Stimulated activated CD4-positive, alpha-beta T cell treated with anti-CD3 and anti-CD28 coated beads, Interleukin-4, amount 100 ng/mL, for 1 hour (primary cell): ENCODE measurements at regions not wholly inside any gene's neighbourhood (a gene's known extent, or its start where the extent isn't known, plus 50 kb on each side); places are given as distances from the start of the nearest gene placed in this dataset.

Experiments used
- DNase-seq: peaks from one replicate; pipeline ENCODE4 v3.0.0-alpha.2; 2020

DNA sequence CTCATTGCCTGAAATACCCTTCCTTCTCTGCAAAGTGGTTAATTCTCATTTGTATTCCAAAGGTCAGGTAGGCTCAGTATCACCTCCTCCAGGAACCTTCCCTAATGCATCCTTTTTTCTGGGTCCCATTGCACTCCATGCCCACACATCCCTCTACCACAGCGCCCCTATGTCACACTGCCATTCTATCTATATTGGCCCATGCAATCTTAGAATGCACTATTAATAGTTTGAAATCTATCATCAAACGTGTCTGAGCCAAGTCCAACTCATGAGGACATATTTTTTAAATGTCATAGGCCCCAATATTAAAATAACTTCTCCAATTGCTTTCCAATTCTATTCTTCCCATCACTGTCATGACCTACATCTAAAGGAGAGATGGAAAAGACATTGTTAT lies 495.1 kb downstream of the SOX6 start:
- DNase-seq: no peak

DNA sequence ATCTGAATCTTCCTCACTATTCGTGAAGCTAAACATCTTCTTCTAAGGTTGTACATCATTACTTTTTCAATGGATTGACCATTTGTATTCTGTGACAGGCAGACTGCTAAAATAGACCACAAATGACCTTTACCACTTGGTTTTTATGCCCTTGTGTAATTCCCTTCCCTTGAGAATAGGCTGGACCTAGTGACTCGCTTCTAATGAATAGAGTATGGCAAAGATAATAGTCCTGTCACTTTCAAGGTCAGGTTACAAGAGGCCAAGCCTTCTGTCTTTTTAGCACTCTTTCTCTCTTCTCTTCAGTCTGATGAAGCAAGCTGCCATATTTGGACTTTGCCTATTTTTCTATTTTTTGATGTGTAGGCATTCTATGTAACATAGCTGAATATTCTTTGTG lies 492.9 kb downstream of the SOX6 start:
- DNase-seq: no peak

DNA sequence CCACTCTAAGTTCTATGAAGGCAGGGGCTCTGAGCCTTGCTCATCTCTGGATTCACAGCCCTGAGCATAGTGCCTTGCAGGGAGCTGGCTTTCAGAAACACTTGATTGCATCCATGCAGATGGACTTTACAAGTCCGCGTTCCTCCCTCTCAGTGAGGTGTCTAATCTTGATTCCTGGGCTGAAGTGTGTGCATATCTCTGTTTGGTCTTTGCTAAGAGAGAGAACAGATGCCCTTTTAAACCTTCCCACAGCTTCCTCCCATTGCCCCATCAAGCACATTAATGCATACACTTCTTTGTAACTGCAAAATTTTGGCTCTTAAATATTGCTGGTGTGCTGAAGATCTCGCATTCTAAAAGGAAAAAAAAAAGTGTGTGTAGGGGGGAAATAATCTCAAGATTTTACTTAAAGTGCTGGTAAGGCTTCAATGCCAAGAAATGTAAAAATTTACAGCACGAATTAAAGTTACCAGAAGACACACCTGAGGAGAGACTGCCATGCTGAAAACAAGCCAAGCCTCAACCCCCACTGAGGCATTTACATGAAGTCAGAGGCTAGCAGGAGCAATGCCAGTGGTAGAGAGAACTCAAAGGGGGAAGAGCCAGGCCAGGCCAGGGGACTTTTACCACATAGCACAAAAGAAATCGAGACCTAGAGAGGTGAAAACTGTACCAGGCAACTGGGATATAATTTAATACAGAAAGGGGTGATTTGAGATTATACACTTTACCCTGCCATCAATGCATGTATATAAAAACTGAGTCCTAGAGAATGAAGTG lies 492.1 kb downstream of the SOX6 start:
- no peak for DNase-seq

DNA sequence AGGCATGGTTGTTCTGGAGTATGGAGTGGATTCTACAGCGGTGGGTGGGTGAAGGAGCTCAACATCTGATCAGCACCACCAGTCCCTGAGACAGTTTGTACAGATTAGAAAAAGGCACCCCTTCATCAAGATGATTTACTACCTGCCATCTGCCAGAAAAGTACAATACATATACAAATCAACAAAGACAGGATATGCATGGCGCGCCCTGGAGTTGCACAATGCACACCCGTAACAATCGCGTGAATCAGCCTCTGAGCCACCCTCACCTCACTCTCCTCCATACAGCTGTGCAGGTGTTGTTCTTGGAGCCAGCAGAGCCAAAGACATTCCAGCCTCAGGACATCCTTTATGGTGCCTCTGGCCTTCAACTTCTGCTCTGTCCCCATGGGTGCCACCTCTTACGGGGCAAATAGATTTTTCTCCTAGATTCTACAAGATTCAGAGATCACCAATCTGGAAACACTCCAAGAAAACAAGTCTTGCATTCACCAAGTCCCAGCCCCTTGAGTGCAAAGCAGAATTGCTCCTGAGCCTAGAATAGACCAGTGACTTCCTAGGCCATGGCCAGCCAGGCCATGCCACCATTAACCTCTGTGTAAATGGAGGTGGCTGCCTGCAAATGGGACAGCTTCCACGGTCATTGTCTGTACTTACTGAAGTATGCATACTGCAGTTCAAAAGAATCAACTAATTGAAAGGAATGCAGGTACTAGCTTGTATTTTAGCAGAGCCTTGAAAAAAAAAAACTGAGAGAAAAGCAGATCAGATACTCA lies 490.9 kb downstream of the SOX6 start:
- no peak for DNase-seq

DNA sequence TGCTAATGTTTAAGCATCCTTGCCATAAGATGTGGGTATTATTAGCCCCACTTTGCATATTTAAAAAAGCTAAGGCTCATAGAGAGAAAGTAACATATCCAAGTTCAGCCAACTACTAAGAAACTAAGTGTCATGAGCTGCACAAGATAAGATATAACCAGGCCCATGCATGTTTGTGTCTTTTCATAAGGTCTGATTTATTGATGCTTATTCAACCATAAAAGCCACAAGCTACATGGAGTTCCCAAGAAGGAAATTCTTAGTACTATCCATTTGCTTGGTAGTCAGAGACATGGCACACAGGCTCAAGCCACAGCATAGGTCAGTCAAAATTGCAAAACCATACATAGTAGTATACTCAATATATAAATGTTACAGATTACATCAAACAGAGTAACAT lies 488.5 kb downstream of the SOX6 start:
- no peak for DNase-seq

DNA sequence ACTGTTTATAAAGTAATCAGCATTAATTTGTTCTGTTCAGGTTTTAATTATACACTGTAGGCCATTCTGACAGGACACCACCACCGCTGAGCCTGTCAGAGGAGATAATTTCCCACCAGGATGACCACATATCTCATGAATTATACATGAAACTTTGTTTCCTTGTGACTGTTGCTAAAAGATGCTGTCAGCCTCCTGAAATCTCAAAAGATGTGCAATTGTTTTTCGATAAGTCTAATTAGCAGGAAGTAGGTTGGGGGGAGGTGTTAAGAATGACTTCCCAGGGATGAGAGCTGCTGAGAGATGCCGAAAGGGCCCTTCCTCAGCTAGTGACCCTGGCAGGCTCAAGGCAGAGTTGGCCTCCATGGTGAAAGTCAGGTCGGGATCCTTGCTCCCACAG lies 485.4 kb downstream of the SOX6 start:
- no peak for DNase-seq

DNA sequence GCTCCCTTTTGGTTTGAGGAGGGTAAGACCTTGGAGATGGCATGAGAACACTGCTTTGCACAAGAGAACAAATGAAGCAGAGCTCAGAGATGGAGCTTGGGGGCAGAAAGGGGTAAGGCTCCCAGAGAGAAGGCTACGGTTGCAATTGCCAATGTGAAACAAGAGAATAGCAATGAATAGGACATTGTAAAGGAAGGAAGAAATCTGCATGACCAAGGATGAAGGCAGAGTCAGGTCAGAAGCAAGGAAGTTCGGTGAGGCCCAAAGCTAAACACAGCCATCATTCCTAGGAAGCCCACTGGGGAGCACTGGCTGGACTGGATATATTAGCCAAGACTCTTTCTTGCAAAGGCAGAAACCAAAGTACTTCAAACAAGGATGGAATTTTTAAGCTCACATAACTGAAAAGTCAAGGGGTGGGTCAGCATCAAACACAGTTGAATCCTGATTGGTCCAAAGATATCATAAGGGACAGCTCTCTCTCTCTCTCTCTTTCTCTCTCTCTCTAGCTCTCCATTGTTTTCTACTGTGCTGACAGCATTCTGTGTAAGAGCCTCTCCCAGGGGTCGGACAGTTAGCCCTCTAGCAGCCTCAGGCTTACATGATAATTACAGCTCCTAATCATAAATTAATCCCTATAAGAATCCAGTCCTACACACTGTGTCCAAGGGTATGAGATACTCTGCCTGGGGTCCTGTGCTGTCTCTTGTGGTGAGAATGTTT lies 484.3 kb downstream of the SOX6 start:
- DNase-seq: no peak

DNA sequence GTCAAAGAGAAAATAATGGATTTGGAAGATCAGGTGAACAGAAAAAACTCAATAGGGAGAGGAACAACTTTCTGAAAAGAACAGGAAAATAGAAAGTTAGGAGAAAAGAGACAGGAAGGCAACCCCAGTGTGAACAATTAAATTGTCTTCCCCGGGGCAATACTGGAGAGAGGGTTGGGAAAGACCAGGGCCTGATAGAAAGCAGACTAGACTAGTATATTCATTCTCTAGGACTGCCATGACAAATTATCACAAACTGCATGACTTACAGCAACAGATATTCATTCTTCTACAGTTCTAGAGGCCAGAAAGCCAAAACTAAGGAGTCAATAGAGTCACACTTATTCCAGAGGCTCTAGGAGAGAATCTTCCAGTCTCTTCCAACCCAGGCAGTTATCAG lies 482.8 kb downstream of the SOX6 start:
- DNase-seq: no peak

DNA sequence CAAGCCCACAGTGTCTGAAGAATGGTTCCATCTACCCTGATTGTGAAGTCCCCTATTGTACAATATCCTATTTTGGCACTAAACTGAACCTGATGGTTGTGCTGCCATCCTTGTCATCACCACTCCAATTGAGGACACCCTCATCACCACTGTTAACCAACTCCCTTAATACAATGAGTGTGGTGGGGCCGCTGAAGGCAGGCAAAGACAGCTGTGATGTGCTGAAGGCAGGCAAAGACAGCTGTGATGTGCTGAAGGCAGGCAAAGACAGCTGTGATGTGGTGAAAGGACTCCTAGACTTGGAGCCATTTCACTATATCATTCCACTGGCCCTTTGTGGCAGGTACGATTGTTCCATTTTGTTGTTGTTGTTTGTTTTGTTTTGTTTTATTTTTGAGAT lies 481.6 kb downstream of the SOX6 start:
- DNase-seq: no peak

DNA sequence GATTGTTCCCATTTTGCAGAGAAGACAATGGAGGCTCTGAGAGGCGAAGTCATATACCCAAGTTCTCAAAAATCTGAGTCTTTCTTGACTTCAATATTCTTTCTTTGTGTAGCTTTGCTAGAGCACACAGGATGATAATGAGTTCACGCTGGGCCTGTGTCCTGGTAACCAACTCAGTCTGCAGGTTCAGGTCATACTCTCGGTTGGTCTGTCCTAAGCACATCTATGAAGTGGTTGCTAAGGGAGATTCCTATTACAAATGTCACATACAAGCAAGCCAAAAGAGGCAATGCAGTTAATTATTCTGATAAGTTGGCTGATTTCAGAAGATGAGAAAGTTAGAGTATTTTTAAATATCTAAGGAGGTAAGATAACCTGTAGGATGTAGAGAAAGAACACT lies 481.0 kb downstream of the SOX6 start:
- no peak for DNase-seq

DNA sequence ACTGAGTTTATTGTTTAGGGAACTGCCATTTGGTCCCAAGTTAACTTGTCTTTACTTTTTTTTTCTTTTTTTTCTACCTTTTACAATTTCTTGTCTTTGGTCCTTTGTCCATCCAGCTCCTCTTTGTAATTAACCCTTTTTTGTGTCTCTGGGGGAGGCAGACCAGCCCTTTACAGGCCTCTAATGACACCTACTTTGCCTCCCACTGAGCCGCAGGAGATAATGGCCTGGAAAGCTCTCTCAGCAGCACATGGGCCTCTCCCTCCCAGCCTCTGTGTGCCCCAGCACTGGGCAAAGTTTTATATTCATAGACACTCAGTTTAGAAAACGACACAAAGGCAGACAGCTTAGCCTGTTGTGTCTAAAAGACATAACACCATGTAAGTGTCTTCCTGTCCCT lies 480.4 kb downstream of the SOX6 start:
- no peak for DNase-seq

DNA sequence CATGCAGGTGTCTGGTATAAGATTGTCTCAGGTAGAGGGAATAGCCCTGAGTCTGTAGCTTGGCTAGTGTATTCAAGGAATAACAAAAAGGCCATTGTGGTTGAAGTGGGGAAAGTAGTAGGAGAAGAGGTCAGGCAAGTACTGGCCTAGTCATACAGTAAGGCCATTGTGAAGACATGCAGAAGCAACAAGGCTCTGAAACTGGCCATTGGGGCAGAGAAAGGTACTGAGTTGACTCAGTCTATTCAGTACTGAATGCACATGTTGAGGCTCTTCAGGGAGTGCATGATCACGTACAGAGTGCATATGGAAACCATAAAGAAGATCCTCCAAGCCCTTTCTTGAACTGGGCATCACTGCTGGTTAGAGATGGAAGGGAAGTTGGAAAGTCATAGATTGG lies 477.6 kb downstream of the SOX6 start:
- DNase-seq: no peak

DNA sequence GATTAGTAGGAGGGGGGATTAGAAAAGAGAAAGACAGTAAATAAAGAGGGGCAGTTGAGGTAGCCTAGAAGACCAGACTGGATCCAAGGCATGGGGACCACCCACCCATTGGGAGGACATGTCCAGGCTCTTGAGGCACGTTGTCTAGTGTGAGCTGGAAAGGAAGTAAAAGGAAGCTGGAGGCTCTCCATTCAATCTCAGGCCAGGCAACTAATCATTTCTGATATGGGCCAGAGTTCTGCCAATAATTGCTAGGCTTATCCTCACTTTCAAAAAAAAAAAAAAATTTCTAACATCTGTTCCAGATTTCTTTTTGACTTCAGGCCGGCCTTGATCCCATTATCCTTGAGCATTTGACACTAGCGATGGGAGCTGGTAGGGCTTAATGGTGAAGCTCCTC lies 476.1 kb downstream of the SOX6 start:
- no peak for DNase-seq

DNA sequence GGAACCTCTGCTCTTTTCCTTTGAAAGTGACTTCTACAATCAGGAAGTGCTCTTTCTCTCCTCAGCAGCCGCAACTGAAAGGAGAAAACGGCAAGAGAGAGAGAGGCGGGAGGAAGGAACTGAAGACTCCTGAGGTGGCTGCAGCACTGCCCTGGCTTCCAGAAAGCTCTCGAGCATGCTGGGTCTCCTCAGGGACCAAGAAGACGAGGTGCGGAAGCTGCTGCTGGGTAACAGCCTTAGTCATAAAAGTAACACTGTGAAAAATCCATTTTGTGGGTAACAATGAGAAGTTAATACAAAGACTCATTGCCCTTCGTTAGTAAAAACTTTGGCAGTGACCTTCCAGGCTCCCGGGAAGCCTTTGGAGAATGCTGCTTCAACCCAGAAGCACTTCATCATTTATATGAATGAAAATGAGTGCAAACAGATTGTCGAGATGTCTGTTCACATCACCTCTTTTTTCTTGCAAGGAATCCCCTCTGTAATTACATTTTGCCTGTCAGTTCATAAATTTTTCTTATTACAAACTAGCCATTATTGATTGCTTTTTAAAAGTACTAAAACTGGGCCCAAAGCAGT lies 473.4 kb downstream of the SOX6 start:
- DNase-seq: no peak

DNA sequence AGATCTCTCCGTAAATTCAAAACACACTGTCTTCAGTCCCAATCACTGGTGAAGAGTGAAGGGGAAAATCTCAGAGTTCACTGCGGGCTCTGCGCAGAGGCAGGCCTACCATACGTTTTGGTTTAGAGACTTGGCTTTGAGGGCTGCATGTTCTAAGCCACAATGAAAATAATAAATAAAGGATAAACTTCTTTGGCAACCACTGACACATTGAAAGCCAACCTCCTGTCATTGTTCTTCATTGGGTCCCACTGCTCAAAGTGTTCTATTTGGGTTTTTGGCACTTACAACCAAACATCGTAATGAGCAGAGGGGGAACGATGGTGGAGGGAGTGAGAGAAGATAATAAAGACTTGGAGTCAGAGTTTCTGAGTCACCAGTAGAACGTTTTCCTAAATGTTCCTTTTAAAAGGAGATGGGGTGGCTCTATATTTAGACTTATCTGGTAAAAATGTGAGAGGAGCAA lies 472.9 kb downstream of the SOX6 start:
- DNase-seq: no peak

DNA sequence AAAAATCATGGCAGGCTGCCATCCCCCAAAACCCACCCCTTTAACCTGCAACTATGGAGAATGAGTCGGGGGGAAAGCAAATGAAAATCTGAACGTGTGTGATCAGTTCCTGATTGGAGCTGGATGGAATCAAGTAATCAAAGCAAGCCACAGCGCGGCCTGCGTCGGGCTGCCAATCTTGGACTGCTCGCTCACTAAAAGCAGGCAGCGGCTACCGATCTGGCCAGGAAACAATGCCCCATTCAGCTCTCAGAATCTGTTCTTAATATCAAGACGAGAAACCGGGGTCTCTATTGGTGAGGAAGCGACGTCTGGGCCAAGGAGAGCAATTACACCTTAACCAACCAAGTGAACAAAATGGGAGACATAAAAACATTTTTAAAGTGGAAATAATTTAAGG lies 472.2 kb downstream of the SOX6 start:
- no peak for DNase-seq

DNA sequence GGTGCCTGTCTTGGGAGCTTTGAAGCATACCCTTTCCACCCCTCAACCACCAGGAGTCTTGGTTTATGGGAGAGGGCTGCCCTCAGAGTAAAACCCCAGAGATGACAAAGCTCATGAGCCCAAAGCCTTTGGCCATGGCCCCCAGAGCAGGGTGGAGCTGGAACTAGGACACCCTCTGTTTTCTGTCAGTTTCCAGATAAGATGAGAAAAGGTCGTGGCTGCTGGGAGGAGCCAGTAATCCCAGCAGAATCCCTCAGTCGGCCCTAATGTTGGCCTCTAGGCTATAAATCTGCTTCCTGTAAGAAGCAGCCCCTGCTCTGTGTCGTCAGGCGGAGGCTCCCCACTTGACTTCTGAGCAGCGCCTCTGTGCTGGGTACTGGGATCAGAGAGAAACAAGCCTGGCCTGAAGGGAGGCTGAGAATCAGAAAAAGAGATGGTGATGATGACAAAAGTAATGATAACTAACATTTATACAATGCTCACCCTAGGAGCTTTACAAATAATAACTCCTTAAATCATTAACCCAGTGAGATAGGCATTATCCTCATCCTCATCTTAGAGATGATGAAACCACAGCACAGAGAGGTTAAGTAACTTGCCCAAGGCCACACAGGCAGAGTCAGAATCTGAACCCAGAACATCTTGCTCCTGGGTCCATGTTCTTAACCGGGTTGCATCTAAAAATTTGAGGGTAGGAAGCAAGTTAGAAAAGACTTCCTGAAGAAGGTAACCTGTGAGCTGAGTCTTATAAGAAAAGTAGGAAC lies 471.4 kb downstream of the SOX6 start:
- no peak for DNase-seq

DNA sequence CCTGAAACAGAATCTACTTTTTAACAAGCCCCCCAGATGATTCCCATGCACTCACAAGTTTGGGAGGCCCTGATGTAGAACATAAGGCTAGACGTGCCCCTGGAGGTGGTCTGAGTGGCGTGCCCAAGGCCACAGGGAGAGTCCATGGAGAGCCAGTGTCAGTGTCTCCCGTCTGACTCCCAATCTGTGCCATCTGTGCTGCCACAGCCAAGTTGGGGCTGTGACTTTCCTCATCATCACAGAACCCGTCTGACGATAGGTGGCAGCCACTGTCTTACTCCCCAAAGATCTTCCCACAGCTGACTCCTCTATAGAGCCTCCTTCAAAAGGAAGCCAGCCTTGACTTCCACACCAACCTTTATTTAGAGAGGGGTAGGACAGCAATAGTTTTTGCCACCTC lies 470.5 kb downstream of the SOX6 start:
- no peak for DNase-seq

DNA sequence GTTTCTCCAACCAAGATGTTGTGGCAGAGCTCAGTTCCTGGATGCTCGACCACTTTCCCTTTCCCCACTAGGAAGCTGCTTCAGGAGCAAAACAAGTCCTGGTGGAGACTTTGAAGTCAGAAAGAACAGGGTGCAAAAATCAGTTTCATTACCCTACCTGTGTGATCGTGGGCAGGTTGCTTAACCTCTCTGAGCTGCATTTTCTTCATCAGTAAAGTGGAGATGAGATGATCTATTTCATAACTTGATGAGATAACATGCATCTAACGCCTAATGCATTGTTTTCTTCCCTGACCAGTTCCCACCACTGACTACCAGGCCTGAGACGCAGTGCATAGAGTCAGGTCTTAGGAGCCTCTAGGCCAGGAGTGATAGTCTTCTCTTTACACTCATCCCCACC lies 470.0 kb downstream of the SOX6 start:
- no peak for DNase-seq

DNA sequence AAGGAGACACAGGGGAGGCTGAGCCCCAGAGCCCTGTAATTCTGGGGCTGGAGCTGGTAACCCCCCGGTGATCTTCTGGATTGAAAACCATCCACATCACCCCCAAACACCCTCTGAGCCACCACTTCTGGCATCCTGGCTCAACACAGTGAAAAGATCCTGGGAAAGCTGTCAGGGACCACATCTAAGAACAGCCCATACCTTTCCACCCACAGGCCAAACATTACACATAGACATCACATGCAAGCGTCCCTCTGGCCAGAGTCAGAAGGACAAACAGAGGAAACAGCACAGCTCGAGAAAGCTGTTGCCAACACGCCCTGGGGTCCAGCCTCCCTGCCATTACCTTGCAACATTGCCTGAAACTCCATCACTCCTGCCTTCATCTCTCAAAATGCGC lies 469.5 kb downstream of the SOX6 start:
- DNase-seq: no peak

DNA sequence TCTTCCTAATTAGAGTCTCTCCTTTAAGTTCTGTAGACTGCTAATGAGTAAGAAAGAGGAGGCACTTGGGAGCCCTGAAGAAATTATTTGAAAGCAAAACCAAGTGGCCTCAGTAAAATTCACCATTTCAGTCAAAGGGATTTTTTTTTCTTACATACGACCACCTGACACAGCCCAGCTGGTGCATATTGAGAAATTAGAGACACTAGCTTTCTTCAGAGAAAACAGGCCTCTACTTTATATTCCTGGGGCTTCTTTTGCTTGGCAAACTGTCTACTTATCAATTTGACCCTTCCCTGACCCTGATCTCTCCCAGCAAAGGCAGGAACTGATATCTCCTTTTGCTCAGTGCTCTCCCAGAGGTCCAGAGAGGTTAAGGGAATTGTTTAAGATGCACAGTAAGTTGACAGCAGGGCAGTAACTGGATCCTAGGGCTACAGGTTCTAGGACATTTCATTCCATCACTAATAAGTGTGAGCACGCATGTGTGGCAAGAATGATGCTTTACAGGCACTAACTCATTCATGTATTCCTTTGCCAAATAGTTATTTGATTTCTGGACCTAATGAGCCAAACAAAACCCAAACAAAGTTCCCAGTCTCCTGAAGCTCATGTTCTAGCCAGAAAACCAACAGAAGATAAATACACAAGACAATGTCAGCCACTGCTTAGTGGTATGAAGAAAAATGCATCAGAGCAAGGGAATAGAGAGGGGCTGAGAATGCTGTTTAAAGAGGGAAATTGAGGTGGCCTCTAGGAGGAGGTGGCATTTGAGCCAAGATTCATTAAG lies 467.6 kb downstream of the SOX6 start:
- DNase-seq: no peak
